Urothelium cell line (cell line): ENCODE measurements at regions not wholly inside any gene's neighbourhood (a gene's known extent, or its start where the extent isn't known, plus 50 kb on each side); places are given as distances from the start of the nearest gene placed in this dataset.
A peak's percentile ranks its signal among the peaks of the same experiment; 100 is the strongest.
"Not testable (repeated sequence)": the region's sequence is repeated elsewhere in the genome, so short reads cannot be mapped to it uniquely, and the experiment has no call there.

Source experiments
- DNase-seq: peaks from one replicate; pipeline ENCODE4 v3.0.0; 2011; ENCODE audit warnings: low spot score, mixed read lengths
- FAIRE-seq: peaks from 2 replicates; lab custom pipeline; 2011; peaks lifted over from hg19 to GRCh38; lab: Jason Lieb, UNC

GRCh38 chr17:72175787-72176515 lies 55.1 kb downstream of the SOX9 start:
- FAIRE-seq (peak; percentile 76), DNase-seq (peak; percentile 83)

GRCh38 chr17:72176516-72176851 lies 55.7 kb downstream of the SOX9 start:
- DNase-seq = no peak
- peak; percentile 58 for FAIRE-seq

GRCh38 chr17:72176951-72177660 lies 56.3 kb downstream of the SOX9 start:
- DNase-seq (peak; percentile 71), FAIRE-seq (peak; percentile 68)

GRCh38 chr17:72177738-72178137 lies 56.9 kb downstream of the SOX9 start:
- peak; percentile 23 for FAIRE-seq
- no peak for DNase-seq

- FAIRE-seq = no peak
- no peak for DNase-seq
Measured at GRCh38 chr17:72182371-72182873, 61.6 kb downstream of the SOX9 start.

- no peak for DNase-seq
- no peak for FAIRE-seq
Measured at GRCh38 chr17:72183194-72183685, 62.4 kb downstream of the SOX9 start.

GRCh38 chr17:72184805-72185204 lies 64.0 kb downstream of the SOX9 start:
- no peak for FAIRE-seq
- DNase-seq = no peak

- DNase-seq = no peak
- FAIRE-seq = no peak
Measured at GRCh38 chr17:72185564-72185963, 64.7 kb downstream of the SOX9 start.

GRCh38 chr17:72187556-72187955 lies 66.7 kb downstream of the SOX9 start:
- FAIRE-seq = no peak
- DNase-seq = no peak

GRCh38 chr17:72188801-72189200 lies 68.0 kb downstream of the SOX9 start:
- FAIRE-seq (no peak), DNase-seq (no peak)

- DNase-seq (no peak), FAIRE-seq (peak; percentile 81)
Measured at GRCh38 chr17:72189768-72190593, 69.2 kb downstream of the SOX9 start.

- DNase-seq (no peak), FAIRE-seq (no peak)
Measured at GRCh38 chr17:72191356-72191755, 70.5 kb downstream of the SOX9 start.

- no peak for FAIRE-seq
- no peak for DNase-seq
Measured at GRCh38 chr17:72191921-72192799, 71.3 kb downstream of the SOX9 start.

- DNase-seq (no peak), FAIRE-seq (peak; percentile 48)
Measured at GRCh38 chr17:72192800-72193192, 72.0 kb downstream of the SOX9 start.

- DNase-seq = no peak
- FAIRE-seq = peak; percentile 79
Measured at GRCh38 chr17:72193391-72194106, 72.7 kb downstream of the SOX9 start.

- FAIRE-seq, DNase-seq: not testable (repeated sequence)
Measured at GRCh38 chr17:72194107-72194440, 73.3 kb downstream of the SOX9 start.

GRCh38 chr17:72199256-72199655 lies 78.4 kb downstream of the SOX9 start:
- FAIRE-seq (no peak), DNase-seq (no peak)

GRCh38 chr17:72204742-72205141 lies 83.9 kb downstream of the SOX9 start:
- no peak for DNase-seq
- no peak for FAIRE-seq

- FAIRE-seq = no peak
- no peak for DNase-seq
Measured at GRCh38 chr17:72205357-72205756, 84.5 kb downstream of the SOX9 start.

- DNase-seq (no peak), FAIRE-seq (peak; percentile 58)
Measured at GRCh38 chr17:72205822-72206221, 85.0 kb downstream of the SOX9 start.
